ENCODE measurements at regions not wholly inside any gene's neighbourhood (a gene's known extent, or its start where the extent isn't known, plus 50 kb on each side); places are given as distances from the start of the nearest gene placed in this dataset.

DNA sequence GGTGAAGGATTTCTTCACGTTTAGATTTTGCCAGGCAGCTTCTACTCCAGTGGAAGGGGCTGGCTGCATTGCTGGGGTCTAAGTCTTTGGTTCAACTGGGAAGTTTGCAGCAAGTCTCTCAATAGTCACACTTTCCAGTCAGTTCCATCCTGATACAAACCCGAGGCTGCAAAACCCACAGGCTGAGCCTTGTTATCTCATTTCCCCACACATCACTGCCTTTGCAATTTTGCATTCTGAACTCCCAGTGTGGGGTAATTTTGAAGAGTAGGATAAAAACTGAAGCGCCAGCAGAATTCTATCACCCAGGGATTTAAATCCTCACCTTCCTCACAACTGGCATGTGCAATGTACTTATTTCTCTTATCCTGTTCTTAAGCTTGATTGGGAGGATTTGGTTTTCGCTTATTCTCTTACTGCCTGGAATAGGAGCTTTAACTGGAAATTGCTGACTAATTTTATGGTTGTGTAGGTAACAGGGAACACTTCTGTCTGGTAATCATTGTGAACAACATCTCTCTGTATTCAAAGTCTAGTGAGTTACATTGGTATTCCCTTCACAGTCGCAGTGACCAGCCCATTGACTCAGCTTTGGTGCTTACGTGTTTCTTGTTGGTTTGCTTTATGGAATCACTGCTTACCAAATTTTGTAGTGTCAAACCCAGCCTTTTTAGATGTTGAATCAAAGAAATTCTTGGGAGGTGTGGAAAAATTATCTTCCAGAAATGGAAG is 142.0 kb upstream of the TOPAZ1 start:
- DNase-seq, result no peak

DNA sequence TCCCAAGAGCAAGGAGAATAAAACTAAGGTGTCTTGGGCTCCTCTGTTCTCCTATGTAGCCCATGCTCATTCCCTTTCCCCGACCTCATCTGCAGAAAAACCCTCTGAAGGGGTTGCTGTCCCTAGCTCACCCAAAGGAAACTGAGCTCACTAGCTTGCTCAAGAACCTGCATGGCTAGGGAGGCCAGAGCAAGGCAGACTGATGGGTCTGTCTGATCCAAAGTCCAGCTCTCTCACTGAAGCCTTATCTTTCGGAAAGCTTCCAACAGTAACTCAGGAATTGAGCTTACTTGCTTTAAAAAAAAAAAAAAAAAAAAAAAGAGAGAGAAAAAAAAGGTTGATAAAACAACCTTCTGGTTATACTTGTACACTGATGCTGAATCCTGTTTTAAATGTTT is 141.4 kb upstream of the TOPAZ1 start:
- no peak for DNase-seq

DNA sequence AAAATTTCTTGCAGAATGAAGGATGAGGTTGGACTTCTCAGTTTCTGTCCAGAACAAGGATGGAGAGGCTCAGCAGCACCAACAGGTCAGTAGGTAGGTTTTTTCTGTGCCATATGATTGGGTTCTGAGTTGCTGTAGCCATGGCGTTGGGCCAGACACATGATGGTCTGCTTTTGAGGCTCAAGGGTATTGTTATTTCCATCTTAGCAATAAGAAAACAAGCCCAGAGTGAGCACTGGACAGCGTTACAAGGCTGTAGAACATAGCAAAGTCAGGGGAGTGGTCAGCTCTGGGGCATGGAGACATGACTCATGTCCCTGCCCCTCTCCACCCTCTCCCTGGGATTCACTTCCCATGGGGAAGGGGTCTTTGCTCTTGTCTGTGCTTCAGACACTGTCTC is 137.6 kb upstream of the TOPAZ1 start:
- no peak for DNase-seq

DNA sequence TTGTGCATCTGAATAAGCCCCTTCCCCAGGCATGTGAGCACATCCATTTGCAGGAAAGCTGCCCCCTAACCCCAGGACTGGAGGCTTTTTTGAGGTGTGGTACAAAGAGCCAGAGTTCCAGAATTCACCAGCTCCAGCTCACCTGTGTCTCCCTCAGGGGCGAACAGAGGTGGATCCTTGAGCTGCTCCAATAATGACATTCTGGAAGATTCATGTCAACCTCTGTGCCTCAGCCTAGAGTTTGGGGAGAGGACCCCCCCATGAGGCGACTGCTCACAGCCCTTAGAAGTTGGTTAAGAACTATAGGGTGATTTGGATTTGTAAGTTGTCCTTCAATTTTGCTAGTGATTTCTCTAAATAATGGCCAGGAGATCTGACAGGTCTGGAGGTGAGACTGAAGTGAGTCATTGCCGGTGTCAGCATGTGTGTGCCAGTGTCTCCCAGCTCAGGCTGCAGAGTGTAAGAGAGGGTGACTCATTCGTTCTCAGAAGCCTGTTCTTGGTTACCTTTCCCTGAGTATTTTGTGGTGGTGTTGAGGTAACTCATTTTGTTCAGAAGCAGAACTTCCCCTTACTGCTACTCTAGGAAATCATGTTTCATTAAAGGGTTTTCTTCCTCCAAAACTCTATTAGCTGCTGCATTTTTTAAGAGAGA is 136.9 kb upstream of the TOPAZ1 start:
- peak; percentile 30 to 51 for DNase-seq

DNA sequence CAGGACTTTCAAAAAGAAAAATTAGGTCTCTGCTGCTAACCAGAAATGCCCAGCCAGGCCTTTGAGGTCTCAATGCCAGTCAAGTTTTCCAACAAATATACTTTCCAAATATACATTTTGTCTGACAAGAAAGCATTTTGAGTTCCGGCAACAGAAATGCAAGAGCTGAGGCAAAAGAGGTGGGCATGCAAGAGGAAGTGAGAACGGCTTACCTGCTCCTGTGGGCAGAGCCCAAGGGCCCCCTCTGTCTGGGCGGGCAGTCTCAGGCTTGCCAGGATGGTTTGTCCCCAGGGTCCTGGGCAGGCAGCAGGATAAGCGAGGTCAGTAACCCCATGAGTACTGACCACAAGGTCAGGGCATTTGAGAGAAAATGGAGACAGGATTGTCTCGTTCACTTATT is 136.1 kb upstream of the TOPAZ1 start:
- DNase-seq, result no peak

DNA sequence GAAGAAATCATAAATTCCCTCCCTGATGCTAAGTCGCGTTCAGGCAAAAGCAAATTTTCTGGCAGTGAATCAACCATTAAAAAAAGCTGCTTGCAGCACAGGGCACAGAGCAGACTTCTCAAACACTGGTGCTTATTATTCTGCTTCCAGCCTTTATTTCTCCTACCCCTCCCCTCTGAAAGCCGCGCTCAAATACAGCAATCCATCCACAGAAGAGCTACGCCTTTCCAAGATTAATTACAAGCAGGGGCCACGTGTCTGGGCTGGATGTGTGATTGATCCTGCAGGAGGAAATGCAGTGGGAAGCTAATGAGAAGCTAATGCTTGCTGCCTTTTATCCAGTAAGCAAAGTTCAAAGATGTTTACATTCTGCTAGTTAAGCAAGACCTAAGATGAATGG is 134.9 kb upstream of the TOPAZ1 start:
- no peak for DNase-seq

DNA sequence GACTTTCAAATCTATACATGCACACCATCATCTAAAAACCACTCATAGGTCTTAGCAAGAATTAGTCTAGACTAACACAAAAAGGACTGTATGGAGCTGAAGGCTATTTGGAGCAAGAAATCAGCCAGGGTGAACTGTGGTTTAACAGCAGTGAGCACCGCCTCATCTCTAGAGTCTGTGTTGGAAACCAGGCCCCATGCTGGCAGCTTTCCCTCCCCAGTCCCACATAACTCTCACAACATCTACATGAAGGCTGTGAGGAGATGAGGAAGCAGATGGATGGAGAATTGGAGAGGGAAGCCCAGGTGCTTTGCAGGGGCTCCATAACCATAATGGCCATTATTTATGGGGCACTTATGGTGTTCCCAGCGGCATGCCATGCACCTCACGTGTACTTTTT is 133.2 kb upstream of the TOPAZ1 start:
- DNase-seq, result no peak

DNA sequence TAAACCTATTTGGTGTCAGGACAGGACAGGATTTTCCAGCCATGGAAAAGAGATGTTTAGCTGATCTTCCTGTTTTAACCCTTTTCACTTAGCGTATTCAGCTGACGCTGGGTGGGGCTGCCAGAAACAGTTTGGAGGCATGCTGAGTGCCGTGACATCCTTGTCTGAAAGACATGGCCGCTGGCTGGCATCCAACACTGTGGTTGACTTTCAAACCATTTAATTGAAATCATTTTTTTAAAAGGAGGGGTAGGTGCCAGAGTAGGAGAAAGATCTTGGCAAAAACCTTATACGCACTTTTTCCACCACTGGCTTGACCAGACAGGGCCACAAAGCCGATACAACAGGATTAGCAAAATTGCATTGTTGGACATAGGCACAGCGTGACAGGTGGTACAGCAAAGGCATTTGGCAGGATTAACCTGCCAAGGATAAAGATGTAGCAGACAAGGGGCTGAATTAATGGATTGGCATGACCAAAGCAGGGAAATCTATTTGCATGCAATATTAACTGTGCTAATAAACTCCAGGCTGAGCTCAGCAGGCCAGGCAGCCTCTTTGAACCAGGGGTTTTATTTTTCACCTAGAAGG is 131.8 kb upstream of the TOPAZ1 start:
- no peak for DNase-seq

DNA sequence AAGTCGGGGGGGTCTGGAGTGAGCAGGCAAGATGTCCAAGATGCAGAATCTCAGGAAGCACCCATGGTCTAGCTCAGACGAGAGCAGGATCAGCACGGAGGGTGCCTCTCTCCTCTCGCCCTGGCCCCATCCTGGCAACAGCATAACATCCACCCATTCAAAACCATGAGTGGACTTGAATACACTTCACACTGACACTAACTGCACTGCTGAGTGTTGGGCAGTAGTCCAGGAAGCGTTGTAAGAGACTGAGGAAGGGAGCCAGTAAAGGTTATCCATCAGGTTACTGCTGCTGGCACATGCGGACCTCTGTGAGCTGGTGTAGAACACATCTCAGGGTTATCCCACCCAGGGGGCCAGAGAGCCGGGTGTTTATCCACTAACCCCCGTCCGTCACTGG is 131.0 kb upstream of the TOPAZ1 start:
- no peak for DNase-seq

DNA sequence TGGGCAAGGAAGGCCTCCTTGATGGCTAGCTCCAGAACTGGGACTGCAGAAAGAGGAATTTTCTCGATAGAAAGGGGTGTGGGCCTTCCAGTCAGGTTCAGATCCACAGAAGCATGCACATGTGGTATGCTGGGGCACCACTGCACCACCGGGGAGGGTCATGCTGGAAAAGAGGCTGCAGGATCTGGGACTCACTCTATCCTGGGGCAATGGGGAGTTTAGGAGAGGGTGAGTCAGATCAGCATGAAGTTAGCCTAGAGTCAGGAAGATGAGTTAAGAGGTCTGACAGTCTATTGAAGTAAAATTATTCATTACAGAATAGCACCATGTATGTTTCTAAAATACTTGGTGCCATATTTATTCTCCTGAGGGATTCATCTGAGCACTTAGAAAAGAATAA is 130.2 kb upstream of the TOPAZ1 start:
- no peak for DNase-seq

DNA sequence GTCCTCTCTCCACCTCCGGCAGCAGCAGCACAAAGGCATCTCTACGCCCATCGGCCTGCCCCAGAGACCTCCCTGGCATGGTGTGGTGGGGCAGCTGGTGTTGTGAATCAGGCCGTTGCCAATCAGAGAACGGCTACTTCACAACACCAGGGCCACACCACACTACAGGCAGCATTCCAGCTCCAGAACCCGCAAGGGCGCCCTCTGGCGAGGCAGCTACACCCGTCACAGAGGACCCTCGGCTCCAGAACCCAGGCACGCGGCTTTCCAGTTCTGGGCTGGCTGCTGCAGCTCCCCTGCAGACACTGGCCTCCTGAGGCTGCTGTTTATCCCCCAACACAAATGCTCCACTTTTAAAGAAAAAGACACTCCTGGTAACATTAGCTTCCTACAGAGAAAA is 127.5 kb upstream of the TOPAZ1 start:
- DNase-seq, result peak; percentile 13 to 47

DNA sequence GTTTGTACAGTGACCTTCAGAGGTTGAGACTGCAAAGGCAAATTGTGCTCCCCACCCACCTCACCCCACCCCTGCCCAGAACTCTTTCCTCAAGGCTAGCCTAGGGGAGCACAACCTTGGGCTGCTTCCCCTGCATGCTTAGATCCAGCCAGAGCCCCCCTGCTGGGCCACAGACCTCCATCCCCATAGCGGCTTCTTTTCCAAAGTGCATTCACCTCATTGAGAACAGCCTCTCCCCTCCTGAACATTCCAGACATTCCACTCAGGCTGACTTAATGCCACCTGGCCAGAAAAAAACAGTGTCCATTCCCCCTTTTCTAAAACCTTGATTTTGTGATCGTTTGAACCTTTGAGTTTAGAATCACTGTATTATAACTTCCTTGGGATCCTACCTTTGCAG is 124.4 kb upstream of the TOPAZ1 start:
- no peak for DNase-seq

DNA sequence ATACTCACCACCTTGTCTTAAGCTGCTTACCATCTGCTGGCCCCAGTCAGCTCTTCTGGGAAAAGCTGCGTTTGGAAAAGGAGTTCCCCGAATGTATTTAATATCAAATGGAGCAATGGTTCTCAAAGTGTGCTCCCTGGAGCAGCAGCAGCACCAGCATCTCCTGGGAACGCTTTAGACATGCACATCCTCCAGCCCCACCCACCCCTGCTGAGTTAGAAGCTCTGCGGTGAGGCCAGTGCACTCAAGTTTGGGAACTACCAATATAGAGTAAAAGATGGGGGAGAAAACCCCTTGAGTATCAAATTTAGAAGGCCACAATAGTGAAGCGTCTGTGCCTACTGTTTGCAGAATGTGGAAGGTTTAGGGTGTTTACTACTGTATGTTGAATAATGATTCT is 124.0 kb upstream of the TOPAZ1 start:
- DNase-seq, result no peak

DNA sequence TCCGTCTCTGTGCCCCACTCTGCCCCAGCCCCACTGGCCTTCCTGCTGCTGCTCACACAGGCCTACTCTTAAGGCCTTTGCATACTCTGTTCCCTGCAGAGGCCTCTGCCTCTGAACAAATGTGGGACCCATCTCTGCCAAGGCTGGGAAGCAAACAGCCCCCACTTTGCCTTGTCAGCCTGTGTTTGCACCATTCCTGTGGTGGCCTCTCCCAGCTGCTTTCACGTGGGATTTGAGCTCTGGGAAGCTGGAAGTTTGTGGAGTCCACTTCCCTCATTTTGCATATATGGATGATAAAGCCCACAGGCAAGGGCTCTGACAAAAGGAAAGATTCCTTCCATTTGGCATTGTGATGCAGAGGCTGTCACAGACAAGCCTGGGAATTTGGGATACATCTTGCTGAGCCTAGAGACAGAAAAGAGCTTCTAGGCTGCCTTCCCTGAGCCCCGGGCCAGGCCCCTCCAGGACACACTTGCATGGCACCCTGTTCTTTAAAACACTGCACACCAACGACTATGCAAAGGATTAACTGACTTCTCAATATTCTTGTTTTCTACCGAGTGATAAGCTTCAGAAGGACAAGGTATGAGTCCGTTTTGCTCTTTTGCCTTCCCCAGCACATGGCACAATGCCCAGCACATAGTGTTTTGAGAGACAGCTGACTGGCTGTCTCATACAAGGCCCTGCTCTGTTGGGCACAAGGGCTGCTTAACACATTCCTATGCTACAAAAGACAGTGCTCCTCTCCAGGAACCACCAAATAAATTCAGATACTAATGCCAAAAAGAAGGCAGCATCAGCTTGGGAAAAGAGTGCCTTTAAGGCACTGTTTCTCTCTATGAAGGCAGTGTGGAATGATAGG is 120.7 kb upstream of the TOPAZ1 start:
- DNase-seq, result no peak

DNA sequence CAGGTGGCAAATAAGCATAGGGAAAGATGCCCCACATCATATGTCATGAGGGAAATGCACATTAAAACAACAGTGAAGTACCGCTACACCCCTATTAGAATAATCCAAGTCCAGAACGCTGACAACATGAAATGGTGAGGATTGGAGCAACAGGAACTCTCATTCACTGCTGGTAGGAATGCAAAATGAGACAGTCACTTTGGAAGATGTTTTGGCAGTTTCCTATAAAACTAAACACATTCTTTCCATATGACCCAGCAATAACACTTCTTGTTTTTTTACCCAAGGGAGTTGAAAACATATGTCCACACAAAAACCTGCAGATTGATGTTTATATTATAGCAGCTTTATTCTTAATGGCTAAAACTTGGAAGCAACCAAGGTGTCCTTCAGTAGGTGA is 116.4 kb upstream of the TOPAZ1 start:
- no peak for DNase-seq

DNA sequence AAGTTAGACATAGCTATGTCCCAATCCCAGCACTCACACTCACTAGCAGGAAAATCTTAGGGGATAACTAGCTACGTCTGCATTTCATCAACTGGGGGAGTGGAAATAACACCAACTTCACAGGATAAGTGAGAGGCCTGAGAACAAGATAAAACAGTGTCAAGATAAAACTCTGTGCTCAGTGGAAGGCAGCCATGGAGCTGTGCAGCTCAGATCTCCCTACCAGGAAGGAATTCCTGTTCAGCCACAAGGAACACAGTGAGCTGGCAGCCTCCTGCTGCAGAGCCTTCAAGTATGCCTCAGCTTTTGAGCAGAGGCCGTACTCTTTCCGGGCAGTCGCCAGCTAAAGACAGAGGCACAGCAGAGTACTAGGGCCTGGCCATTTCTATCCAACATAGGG is 115.8 kb upstream of the TOPAZ1 start:
- no peak for DNase-seq

DNA sequence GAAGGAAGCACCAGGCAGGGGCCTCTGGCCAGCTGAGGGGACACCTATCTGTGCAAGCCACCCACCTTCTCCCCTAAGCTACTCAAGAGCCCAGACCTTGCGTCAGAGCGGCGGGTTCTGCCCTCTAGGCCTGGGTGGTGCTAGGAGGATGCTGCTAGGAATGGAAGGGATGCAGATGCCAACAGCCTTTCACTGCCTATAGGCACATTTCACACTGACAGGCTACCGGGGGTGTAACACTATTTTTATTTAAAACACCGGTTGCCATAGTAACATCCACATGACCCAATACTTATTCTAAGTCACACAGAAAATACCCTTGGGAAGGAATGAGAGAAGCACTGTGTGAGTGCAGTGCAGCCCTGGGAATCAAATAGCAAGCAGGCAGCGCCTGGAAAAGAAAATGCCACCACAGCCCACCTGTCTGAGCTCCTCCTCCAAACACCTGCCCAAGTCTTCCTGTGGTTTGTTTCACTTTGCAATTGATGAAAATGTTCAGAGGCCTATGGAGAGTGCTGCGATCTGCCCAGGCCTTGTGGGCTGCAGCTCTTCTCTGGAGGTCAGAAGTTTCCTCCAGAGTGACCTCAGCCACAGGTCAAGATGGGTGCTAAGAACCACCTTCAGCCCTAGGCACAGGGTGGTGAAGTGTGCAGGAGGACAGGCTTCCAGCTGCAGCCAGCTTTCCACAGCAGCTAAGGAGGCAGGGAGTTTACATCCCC is 113.5 kb upstream of the TOPAZ1 start:
- no peak for DNase-seq

DNA sequence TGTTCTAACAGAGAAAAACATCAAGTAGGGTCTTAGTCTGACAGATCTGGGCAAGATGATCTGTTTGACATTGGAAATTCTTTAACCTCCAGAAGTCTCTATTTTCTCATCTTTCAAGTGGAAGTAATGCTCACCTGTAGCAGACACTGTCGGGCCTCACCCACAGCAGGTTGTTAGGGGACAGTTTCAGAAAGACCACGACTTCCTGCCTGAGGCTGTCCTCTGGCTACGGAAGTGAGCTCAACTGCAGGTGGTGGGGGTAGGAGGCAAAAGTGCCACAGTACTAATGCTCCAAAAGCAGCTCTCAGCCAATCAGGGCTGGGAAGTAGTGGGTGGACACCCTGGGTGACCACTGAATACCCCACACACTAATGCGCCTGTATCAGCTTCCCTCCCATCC is 111.4 kb upstream of the TOPAZ1 start:
- DNase-seq, result no peak

DNA sequence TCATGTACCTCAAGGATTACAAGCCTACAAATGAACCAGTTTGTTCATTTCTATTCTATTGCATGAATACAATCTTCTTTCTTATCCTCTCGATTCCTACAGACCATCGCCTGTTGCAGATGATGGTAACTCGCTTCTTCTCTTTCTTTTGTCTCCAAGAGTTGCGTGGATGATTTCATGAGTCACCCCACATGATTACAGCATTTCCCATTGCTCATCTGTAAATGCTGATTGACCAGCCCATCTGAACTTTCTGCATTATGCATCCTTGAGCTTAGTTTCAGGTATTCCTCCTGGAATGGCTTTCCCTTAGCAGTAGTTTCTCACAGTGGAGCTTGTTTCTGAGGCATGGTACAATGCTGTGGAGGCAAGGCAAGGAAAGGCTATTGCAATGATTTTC is 109.6 kb upstream of the TOPAZ1 start:
- DNase-seq, result no peak

DNA sequence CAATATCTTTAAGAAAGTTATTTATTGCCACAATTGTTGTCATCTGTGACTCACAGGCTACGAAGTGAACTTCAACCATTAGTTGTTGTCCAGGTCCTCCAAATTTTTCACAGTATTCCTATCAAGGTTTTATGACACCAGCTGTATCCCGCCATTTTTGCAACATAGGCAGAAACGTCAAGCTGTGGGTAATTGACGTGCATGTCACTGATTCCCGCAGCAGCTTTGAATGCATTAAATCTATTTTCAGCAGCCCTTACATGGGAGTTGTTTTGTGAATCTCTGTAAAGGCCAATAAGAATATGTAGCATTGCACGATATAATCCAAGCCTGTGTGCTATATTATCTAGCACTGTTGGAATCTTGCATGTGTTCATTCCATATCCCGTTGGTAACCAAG is 109.1 kb upstream of the TOPAZ1 start:
- DNase-seq, result no peak

DNA sequence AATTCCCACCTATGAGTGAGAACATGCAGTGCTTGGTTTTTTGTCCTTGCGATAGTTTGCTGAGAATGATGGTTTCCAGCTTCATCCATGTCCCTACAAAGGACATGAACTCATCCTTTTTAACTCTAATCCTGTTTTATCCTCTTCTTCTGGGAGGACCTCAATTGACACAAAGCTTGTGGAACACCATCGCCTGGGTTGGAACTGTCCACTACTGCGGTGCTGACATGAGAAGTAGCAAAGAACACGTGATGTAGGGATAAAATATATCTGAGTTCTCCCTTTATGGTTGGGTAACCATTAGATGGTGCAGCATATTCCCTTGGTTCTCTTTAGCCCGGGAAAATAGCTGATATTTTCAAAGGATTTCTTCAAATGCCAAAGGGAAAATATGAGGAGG is 105.3 kb upstream of the TOPAZ1 start:
- no peak for DNase-seq

DNA sequence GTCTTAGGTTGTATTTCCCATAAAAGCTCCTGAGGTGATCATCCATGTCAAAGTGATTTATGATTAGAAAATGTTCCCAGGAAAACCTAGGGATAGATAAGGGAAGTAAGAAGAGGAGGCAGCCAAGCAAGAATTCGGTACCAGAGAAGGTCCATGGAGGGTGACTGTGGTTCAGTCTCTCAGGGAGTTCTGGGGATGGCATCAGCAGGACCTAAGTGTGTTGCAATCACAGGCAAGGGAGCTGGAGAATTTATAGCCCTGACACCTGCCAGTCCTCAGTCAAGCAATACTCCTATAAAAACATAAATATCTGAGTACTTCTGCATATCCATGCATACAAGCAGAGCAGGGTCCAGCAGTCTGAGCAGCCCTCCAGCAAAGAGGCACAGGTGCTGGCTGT is 95.6 kb upstream of the TOPAZ1 start:
- DNase-seq, result no peak

DNA sequence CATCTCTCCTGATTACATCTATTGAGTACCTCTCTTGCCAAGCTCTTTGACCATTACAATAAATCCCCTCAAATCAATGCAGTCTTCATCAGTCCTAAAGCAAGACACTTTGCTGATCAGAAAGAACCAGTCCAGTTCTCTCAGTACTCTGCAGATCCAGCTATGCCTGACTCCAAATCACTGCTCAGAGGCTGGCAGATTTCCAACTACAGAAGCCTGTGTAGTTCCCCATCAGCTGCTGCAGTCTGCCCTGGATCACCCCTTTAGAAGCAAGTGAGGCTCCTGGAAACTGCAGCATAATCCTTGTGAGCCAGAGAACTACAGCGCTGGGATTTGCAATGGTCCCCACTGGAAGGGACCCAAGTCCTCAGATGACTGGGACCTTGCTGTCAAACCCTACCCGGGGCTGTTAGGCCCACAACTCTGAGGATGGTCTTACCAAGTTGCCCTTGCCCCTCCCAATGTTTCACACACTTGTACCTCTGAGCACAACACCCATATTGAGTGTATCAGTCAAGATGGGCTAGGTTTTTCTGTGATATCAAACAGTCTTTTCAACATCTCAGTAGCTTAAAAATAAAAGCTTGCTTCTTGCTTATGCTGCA is 81.9 kb upstream of the TOPAZ1 start:
- DNase-seq, result no peak
